Gastroesophageal sphincter (tissue), 4 donors: ENCODE measurements at regions not wholly inside any gene's neighbourhood (a gene's known extent, or its start where the extent isn't known, plus 50 kb on each side); places are given as distances from the start of the nearest gene placed in this dataset.

ENCODE experiments used
- ATAC-seq: fragments of 150-250 bp; one replicate; pipeline ENCODE4 v1.9.1; 2016; ENCODE audit warnings: mild to moderate bottlenecking, moderate library complexity
- H3K27ac ChIP-seq, 4 donors: fragments of 200-600 bp; sonication (generic) in 3 of 4; 1 replicate in 3 of 4; 2 replicates in 1 of 4; pipeline ENCODE4 v1.5.1; 2016 to 2019
- H3K27me3 ChIP-seq: fragments of 200-600 bp; sonication (generic); one replicate; pipeline ENCODE4 v1.5.1; 2019
- H3K36me3 ChIP-seq, 2 donors: fragments of 200-600 bp; sonication (generic); one replicate each; pipeline ENCODE4 v1.5.1; 2019; ENCODE audit warnings: control low read depth in 1 of 2
- H3K4me1 ChIP-seq, 3 donors: fragments of 200-600 bp; sonication (generic); 1 replicate in 2 of 3; 2 replicates in 1 of 3; pipeline ENCODE4 v1.5.1; 2016 to 2019; ENCODE audit warnings: control low read depth in 2 of 3
- H3K4me3 ChIP-seq, 2 donors: fragments of 200-600 bp; sonication (generic); one replicate each; pipeline ENCODE4 v1.5.1; 2019; ENCODE audit warnings: mild to moderate bottlenecking in 1 of 2, moderate library complexity in 1 of 2
- H3K9me3 ChIP-seq, 3 donors: fragments of 200-600 bp; sonication (generic); one replicate each; pipeline ENCODE4 v1.5.1; 2017 to 2019; ENCODE audit warnings: control low read depth in 2 of 3
- CTCF ChIP-seq, 4 experiments: fragments of 200-600 bp in 2 of 4; fragments of 450-650 bp in 2 of 4; sonication (generic) in 1 of 4; IDR thresholded peaks; one replicate each; pipeline ENCODE4 v1.5.1; 2017 to 2019; ENCODE audit warnings: antibody characterized with exemption in 4 of 4, mild to moderate bottlenecking in 2 of 4, moderate library complexity in 2 of 4
- EP300 ChIP-seq: sonication (generic); formaldehyde crosslinking; IDR thresholded peaks from one replicate; pipeline ENCODE4 v1.6.1; 2017; ENCODE audit warnings: antibody characterized with exemption, mild to moderate bottlenecking
- POLR2A ChIP-seq, 2 donors: fragments of 450-650 bp; IDR thresholded peaks; one replicate each; pipeline ENCODE4 v1.6.1; 2017; ENCODE audit warnings: antibody characterized with exemption in 2 of 2, mild to moderate bottlenecking in 2 of 2, moderate library complexity in 1 of 2
- POLR2AphosphoS5 ChIP-seq: sonication (generic); formaldehyde crosslinking; IDR thresholded peaks from one replicate; pipeline ENCODE4 v1.6.1; 2017; ENCODE audit warnings: antibody characterized with exemption
- WGBS, 2 donors: methylation state at CpG; one replicate each; pipeline ENCODE4 v1.1.5; 2018; ENCODE audit warnings: low coverage in 1 of 2; 5-methylcytosine and 5-hydroxymethylcytosine counted together

GRCh38 chr4:114306946-114307345 lies 291.7 kb upstream of the UGT8 start:
- Histone ChIP-seq H3K27me3 (no peaks in the 10 kb centered on the region), H3K4me3 (no peak overlapping the region), H3K27ac (no peak overlapping the region), H3K9me3 (no peaks in the 10 kb centered on the region), H3K4me1 (peaks cover 0 to 7% (median 2%) of the 10 kb centered on the region in 3 donors), H3K36me3 (no peaks in the 10 kb centered on the region)
- no peak for ATAC-seq
- no peak for TF ChIP-seq POLR2A (IDR thresholded peaks at IDR 0.05)
- no peak for TF ChIP-seq POLR2AphosphoS5
- no peak for TF ChIP-seq CTCF (IDR thresholded peaks at IDR 0.05)
- TF ChIP-seq EP300 = no peak
- 21 to 68% methylated on average over 2 of the region's 2 CpGs for WGBS, 2 donors

DNA sequence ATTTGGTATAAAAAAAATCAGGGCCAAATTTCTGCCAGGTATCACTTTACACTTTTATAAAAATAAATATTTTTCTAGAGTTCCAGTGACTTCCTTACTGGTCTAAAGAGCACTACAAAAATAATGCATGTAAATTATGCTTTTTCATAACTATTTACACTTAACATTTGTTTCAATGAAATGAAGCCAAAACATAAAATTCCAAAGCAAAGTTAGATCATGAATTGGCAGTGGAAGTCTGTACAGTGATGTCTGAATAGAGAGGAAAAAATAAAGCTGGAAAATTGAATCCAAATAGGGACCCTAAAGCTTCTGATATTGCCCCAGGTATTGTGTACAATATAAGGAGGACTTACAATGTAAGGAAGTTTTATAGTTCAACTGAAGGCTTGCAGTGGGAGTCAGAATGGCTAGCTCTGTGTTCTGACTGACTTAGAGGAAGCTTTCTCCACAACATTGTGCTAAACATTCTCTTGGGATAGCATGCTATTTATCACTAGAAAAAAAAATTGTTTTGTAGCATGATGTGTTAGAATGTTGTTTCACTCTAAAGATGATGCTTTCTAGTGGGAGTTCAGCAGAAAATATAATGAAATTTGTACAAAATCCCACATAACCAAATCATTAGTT lies 288.2 kb upstream of the UGT8 start:
- Histone ChIP-seq H3K4me3 (no peak overlapping the region), H3K4me1 (peaks cover 0 to 7% (median 2%) of the 10 kb centered on the region in 3 donors), H3K9me3 (no peaks in the 10 kb centered on the region), H3K27me3 (no peaks in the 10 kb centered on the region), H3K27ac (no peak overlapping the region), H3K36me3 (no peaks in the 10 kb centered on the region)
- TF ChIP-seq EP300 (no peak), POLR2A (IDR thresholded peaks at IDR 0.05) (no peak), POLR2AphosphoS5 (no peak), CTCF (IDR thresholded peaks at IDR 0.05) (no peak)
- no peak for ATAC-seq

- H3K27ac ChIP-seq = no peak overlapping the region
- no peak for ATAC-seq
- 90 to 95% methylated on average over 2 to 4 of the region's 4 CpGs for WGBS, 2 donors
Observed at GRCh38 chr4:114311787-114312186, 286.8 kb upstream of the UGT8 start.

GRCh38 chr4:114312338-114312737 lies 286.3 kb upstream of the UGT8 start:
- TF ChIP-seq EP300 (no peak), POLR2A (IDR thresholded peaks at IDR 0.05) (no peak), POLR2AphosphoS5 (no peak), CTCF (IDR thresholded peaks at IDR 0.05) (no peak)
- no peak for ATAC-seq
- H3K9me3 ChIP-seq = no peaks in the 10 kb centered on the region
- H3K36me3 ChIP-seq = no peaks in the 10 kb centered on the region
- WGBS, 2 donors = 67 to 97% methylated on average over 1 to 3 of the region's 3 CpGs
- H3K27me3 ChIP-seq = no peaks in the 10 kb centered on the region
- no peak overlapping the region for H3K4me3 ChIP-seq
- H3K4me1 ChIP-seq = peaks cover 0 to 7% (median 2%) of the 10 kb centered on the region in 3 donors
- no peak overlapping the region for H3K27ac ChIP-seq

More at GRCh38 chr4:114311787-114312186, 286.8 kb upstream of the UGT8 start:
- Histone ChIP-seq H3K4me3 (no peak overlapping the region), H3K27me3 (no peaks in the 10 kb centered on the region), H3K9me3 (no peaks in the 10 kb centered on the region), H3K36me3 (no peaks in the 10 kb centered on the region), H3K4me1 (peaks cover 0 to 7% (median 2%) of the 10 kb centered on the region in 3 donors)
- TF ChIP-seq CTCF (IDR thresholded peaks at IDR 0.05) (no peak), POLR2AphosphoS5 (no peak), POLR2A (IDR thresholded peaks at IDR 0.05) (no peak), EP300 (no peak)

DNA sequence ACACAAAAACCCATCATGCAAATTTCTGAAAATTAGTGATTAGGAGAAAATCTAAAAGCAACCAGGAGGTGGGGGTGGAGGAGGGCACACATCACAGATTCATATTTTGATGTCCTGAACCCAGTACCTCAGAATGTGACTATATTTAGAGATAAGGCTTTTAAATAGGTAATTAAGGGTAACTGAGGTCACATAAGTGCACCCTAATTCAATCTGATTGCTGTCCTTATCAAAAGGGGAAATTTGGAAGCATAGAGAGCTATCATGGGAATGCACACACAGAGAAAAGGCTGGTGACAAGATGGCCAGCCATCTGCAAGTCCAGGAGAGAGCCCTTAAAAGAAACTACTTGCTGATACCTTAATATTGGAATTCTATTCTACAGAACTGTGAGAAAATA lies 281.8 kb upstream of the UGT8 start:
- no peak for ATAC-seq
- Histone ChIP-seq H3K27me3 (no peaks in the 10 kb centered on the region), H3K36me3 (no peaks in the 10 kb centered on the region), H3K9me3 (no peaks in the 10 kb centered on the region), H3K27ac (peak overlapping the region in 3 of 4 donors; percentile 27 to 73 (median 64)), H3K4me1 (peaks cover 3 to 32% (median 11%) of the 10 kb centered on the region in 3 donors), H3K4me3 (no peak overlapping the region)
- TF ChIP-seq EP300 (no peak), POLR2A (IDR thresholded peaks at IDR 0.05) (no peak), CTCF (IDR thresholded peaks at IDR 0.05) (no peak), POLR2AphosphoS5 (no peak)
